ENCODE measurements at regions not wholly inside any gene's neighbourhood (a gene's known extent, or its start where the extent isn't known, plus 50 kb on each side); places are given as distances from the start of the nearest gene placed in this dataset.

DNA sequence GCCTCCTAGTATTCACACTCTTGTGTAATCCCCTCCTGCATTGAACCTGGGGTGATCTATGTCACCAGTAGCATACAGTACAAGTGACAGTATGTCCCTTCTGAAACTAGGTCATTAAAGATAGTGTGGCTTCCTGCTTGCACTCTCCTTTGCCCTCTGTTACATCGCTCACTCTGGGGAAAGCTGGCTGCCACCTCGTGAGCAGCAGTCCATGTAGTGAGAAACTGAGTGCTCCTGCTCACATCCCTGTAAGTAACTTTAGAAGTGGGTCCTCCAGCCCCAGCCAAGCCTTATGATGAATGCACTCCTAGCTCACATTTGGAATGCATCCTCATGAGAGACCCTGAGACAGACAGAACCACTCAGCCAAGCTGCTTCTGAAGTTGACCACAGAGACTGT lies 89.8 kb upstream of the TNIP3 start:
- intact Hi-C loops (cut with DNase I; ENCODE audit: low total_unique reads), result loop anchor here (5.0 kb wide), 1 partner anchor 1097 kb away; no protein-coding TSS in a partner anchor
- H3K27me3 ChIP-seq, result no peaks in the 10 kb centered on the region
- DNase-seq, result no peak
- H3K4me1 ChIP-seq, result no peaks in the 10 kb centered on the region
- peak overlapping the region in 4 of 5 donors; percentile 24 to 45 (median 34) for H3K27ac ChIP-seq
- TF ChIP-seq POLR2AphosphoS5 (IDR thresholded peaks at IDR 0.05), result no peak
- no peak for TF ChIP-seq POLR2A (IDR thresholded peaks at IDR 0.05)
- TF ChIP-seq CTCF (IDR thresholded peaks at IDR 0.05), result no peak
- no peak for TF ChIP-seq EP300 (IDR thresholded peaks at IDR 0.05)
- 65 to 80% (median 71%) methylated on average over 2 of the region's 2 CpGs for whole genome bisulfite sequencing, 5 donors
- no peak overlapping the region for H3K4me3 ChIP-seq
- H3K9me3 ChIP-seq, result no peaks in the 10 kb centered on the region
- H3K36me3 ChIP-seq, result no peaks in the 10 kb centered on the region

- intact Hi-C loops (cut with DNase I; ENCODE audit: low total_unique reads), result loop anchor here (5.0 kb wide), 1 partner anchor 1095 kb away; no protein-coding TSS in a partner anchor
- TF ChIP-seq POLR2AphosphoS5 (IDR thresholded peaks at IDR 0.05) (no peak), CTCF (IDR thresholded peaks at IDR 0.05) (peak in 5 of 7 experiments; percentile 60 to 87 (median 65)), POLR2A (IDR thresholded peaks at IDR 0.05) (no peak)
- H3K27ac ChIP-seq, result no peak overlapping the region
- WGBS, 5 donors, result 8 to 16% (median 15%) methylated on average over 3 of the region's 3 CpGs
- no peaks in the 10 kb centered on the region for H3K27me3 ChIP-seq
- no peaks in the 10 kb centered on the region for H3K9me3 ChIP-seq
- no peak overlapping the region for H3K4me3 ChIP-seq
- DNase-seq, result peak; percentile 68 to 83
- no peaks in the 10 kb centered on the region for H3K4me1 ChIP-seq
- no peaks in the 10 kb centered on the region for H3K36me3 ChIP-seq
Measured at GRCh38 chr4:121252224-121252806, 88.2 kb upstream of the TNIP3 start.

GRCh38 chr4:121248747-121249146 lies 84.6 kb upstream of the TNIP3 start:
- intact Hi-C loops (cut with DNase I; ENCODE audit: low total_unique reads), result no loop called here
- H3K27ac ChIP-seq, result no peak overlapping the region
- TF ChIP-seq POLR2A (IDR thresholded peaks at IDR 0.05) (no peak), POLR2AphosphoS5 (IDR thresholded peaks at IDR 0.05) (no peak), CTCF (IDR thresholded peaks at IDR 0.05) (no peak), EP300 (IDR thresholded peaks at IDR 0.05) (no peak)
- no peaks in the 10 kb centered on the region for H3K9me3 ChIP-seq
- no peaks in the 10 kb centered on the region for H3K36me3 ChIP-seq
- DNase-seq, result no peak
- H3K4me3 ChIP-seq, result no peak overlapping the region
- WGBS, 5 donors, result 80 to 94% (median 89%) methylated on average over 2 of the region's 2 CpGs
- no peaks in the 10 kb centered on the region for H3K4me1 ChIP-seq
- no peaks in the 10 kb centered on the region for H3K27me3 ChIP-seq

GRCh38 chr4:121246698-121247097 lies 82.6 kb upstream of the TNIP3 start:
- no peak for DNase-seq
- Histone ChIP-seq H3K4me3 (no peak overlapping the region), H3K36me3 (no peaks in the 10 kb centered on the region), H3K9me3 (no peaks in the 10 kb centered on the region), H3K27ac (no peak overlapping the region), H3K27me3 (no peaks in the 10 kb centered on the region), H3K4me1 (no peaks in the 10 kb centered on the region)
- TF ChIP-seq POLR2AphosphoS5 (IDR thresholded peaks at IDR 0.05) (no peak), CTCF (IDR thresholded peaks at IDR 0.05) (no peak), EP300 (IDR thresholded peaks at IDR 0.05) (no peak), POLR2A (IDR thresholded peaks at IDR 0.05) (no peak)
- WGBS, 5 donors, result 52 to 67% (median 61%) methylated on average over 2 of the region's 2 CpGs
- intact Hi-C loops (cut with DNase I; ENCODE audit: low total_unique reads), result no loop called here

Data from stomach (tissue), 8 donors.